ENCODE measurements at regions not wholly inside any gene's neighbourhood (a gene's known extent, or its start where the extent isn't known, plus 50 kb on each side); places are given as distances from the start of the nearest gene placed in this dataset.

- TF ChIP-seq CHD1 (IDR thresholded peaks at IDR 0.05; ENCODE audit: low read depth, low read length) (no peak), CTCF (conservative IDR thresholded peaks at IDR 0.05; ENCODE audit: low read depth, low read length) (no peak), MAFK (IDR thresholded peaks at IDR 0.05; ENCODE audit: low read depth, low read length) (no peak), BHLHE40 (IDR thresholded peaks at IDR 0.05; ENCODE audit: low read depth, low read length) (no peak), CEBPB (IDR thresholded peaks at IDR 0.05; ENCODE audit: low read depth, low read length) (no peak), RCOR1 (IDR thresholded peaks at IDR 0.05; ENCODE audit: insufficient replicate concordance, low read length) (no peak), NFE2L2 (IDR thresholded peaks at IDR 0.05; ENCODE audit: low read depth, low read length) (no peak), POLR2A (IDR thresholded peaks at IDR 0.05; ENCODE audit: low read depth, low read length) (no peak), RFX5 (IDR thresholded peaks at IDR 0.05; ENCODE audit: low read depth, low read length) (no peak), SMC3 (IDR thresholded peaks at IDR 0.05; ENCODE audit: low read depth, low read length) (no peak)
- Histone ChIP-seq H3K36me3 (ENCODE audit: control insufficient read depth, insufficient read depth, low read length) (no peaks in the 10 kb centered on the region), H3K4me2 (ENCODE audit: low read depth, low read length) (no peak overlapping the region), H4K20me1 (ENCODE audit: insufficient read depth, low read length) (no peaks in the 10 kb centered on the region), H2BK120ac (ENCODE audit: low read depth, low read length) (no peak overlapping the region), H2BK20ac (ENCODE audit: low read depth, low read length) (no peak overlapping the region), H3K18ac (ENCODE audit: low read depth, low read length) (no peak overlapping the region), H3K9ac (ENCODE audit: low read depth, low read length) (no peak overlapping the region), H2AK9ac (replicated peaks; ENCODE audit: low read depth, low read length, poor library complexity) (no peak overlapping the region), H4K5ac (ENCODE audit: low read depth, low read length) (no peak overlapping the region), H2AFZ (replicated peaks; ENCODE audit: low read length, poor library complexity) (no peak overlapping the region), H4K8ac (ENCODE audit: low read depth in 2 of 2, low read length in 2 of 2) (no peak overlapping the region), H2BK5ac (ENCODE audit: low read depth, low read length, poor library complexity, severe bottlenecking) (no peak overlapping the region), H2BK15ac (ENCODE audit: low read depth, low read length) (no peak overlapping the region), H2AK5ac (ENCODE audit: low read depth, low read length) (no peak overlapping the region), H3K4me1 (ENCODE audit: control insufficient read depth, insufficient read depth, low read length) (no peaks in the 10 kb centered on the region), H4K91ac (ENCODE audit: insufficient read depth, low read depth, low read length) (no peak overlapping the region), H3K14ac (replicated peaks; ENCODE audit: low read depth, low read length) (no peak overlapping the region), H3K79me1 (ENCODE audit: low read depth in 1 of 2, low read length in 2 of 2) (no peaks in the 10 kb centered on the region), H3K4ac (ENCODE audit: low read depth, low read length) (no peak overlapping the region), H3K4me3 (ENCODE audit: insufficient read depth, low read depth, low read length) (no peak overlapping the region), H3K27me3 (ENCODE audit: control insufficient read depth, insufficient read depth, low read length) (no peaks in the 10 kb centered on the region), H3K9me3 (ENCODE audit: control insufficient read depth, insufficient read depth, low read length) (no peaks in the 10 kb centered on the region), H3K27ac (ENCODE audit: insufficient read depth, low read length) (no peak overlapping the region), H3K56ac (ENCODE audit: extremely low read depth, insufficient read depth, low read length) (no peak overlapping the region), H3K9me1 (ENCODE audit: insufficient read depth, low read length) (no peaks in the 10 kb centered on the region), H3K23ac (ENCODE audit: low read depth, low read length) (no peak overlapping the region)
- POLR2A ChIA-PET (ENCODE audit: unreplicated experiment), result no interaction called here
- CTCF ChIA-PET, result interaction anchor here (0.7 kb wide), 1 partner anchor 22 kb away, joined by 3 read pairs; no protein-coding TSS in a partner anchor
- in situ Hi-C loops (cut with MboI; ENCODE audit: low sequenced_read_pairs), result no loop called here
- DNase-seq (no peak), ATAC-seq (ENCODE audit: low read depth) (no peak)
- BruUV-seq (replicated peaks), result no TSS peak
- dilution Hi-C loops (cut with HindIII; ENCODE audit: low sequenced_read_pairs, unreplicated experiment), result no loop called here
- intact Hi-C loops (cut with micrococcal nuclease), result no loop called here
- 77% methylated on average over 3 of the region's 4 CpGs; no CpG with 5 or more reads in 1 of the 2 experiments for WGBS, 2 experiments (ENCODE audit: extremely low coverage in 2 of 2, insufficient read length in 1 of 2)
These were observed 602.1 kb downstream of the VGLL3 start for GRCh38 chr3:86388820-86389219.
